ENCODE measurements at regions not wholly inside any gene's neighbourhood (a gene's known extent, or its start where the extent isn't known, plus 50 kb on each side); places are given as distances from the start of the nearest gene placed in this dataset.

DNA sequence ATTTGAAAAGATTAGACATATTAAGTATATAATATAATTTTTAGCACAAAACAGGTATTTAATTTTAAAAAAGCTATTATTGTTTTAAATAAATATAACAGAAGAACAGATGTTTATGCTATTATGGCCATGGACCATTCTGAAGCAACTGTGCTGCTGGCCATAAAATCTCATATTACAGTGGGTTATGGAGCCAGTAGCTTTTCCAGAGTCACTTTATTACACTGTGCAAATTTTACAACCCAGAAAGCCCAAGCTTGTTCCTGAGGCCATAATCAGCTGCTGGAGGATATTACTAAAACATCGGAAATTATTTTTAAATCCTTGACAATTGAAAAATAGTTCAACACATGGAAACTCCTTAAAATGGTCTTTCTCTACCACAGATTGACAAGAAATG is 557.3 kb upstream of the KCNMB2 start:
- no peak for DNase-seq

DNA sequence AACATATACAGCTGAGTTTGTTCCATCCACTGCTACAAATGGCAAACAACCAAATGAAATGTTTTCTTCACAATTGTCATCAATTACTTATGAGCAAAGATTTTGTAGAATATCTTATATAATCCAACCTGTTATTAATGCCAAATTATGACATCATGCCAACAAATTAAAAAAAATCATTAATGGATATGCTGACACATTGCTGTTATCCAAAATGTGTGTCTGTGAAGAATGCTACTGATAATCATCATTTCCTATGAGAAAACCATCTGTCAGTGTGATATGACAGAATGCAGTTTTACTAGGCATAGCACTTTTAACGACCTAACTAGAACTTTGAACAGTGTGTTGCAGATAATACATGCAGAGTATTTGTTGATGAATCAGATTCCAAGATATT is 556.5 kb upstream of the KCNMB2 start:
- DNase-seq = no peak

DNA sequence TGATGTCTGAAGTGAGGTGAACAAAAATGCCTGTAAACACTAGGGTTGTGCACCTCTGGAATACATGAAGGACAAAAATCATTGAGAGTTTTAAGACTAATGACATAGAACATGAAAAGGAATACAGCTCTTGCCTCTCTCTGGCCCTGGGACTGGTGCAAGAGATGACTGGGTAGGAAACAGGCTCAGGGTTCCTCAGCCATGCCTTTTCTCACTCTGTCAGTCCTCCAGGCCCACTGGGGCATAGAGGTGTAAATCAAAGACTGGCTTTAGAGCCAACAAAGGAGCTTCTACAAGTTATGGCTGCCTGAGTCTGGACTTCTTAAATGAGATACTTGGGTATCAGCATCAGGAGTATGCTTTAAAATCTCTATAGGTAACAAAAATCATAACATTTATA is 554.7 kb upstream of the KCNMB2 start:
- DNase-seq = no peak

DNA sequence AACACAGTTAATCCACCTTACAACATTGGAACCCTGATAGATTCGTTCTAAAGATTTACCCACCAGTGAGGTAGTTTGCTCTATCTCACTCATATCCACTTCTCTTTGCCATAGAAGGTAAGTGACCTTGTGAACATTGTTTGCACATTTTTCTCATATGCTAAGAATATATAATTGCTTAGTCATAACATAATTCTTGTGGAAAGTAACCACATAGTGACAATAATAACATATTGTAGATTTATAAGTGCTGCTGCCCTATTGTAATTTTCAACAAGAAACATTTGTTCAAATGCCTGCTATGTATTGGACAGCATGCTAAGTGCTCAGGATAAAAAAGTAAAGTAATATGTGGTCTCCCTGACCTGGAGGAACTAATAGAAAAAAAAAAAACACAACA is 554.2 kb upstream of the KCNMB2 start:
- DNase-seq = no peak

DNA sequence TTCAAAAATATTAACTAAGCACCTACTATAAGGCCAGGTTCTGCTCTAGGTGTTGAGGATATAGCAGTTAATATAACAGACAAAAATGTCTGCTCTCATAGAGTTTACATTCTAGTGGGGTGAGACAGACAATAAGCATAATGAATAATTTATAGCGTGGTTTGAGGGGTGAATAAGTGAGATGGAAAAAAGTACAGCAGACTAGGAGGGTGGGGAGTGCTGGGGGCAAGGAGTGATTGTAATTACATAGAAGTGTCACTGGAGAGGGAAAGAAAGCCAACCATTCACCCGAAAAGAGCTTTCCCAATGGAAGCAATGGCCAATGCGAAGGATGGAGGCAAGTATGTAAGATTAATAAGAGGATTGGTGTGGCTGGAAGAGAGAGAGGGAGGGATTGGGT is 552.9 kb upstream of the KCNMB2 start:
- no peak for DNase-seq

DNA sequence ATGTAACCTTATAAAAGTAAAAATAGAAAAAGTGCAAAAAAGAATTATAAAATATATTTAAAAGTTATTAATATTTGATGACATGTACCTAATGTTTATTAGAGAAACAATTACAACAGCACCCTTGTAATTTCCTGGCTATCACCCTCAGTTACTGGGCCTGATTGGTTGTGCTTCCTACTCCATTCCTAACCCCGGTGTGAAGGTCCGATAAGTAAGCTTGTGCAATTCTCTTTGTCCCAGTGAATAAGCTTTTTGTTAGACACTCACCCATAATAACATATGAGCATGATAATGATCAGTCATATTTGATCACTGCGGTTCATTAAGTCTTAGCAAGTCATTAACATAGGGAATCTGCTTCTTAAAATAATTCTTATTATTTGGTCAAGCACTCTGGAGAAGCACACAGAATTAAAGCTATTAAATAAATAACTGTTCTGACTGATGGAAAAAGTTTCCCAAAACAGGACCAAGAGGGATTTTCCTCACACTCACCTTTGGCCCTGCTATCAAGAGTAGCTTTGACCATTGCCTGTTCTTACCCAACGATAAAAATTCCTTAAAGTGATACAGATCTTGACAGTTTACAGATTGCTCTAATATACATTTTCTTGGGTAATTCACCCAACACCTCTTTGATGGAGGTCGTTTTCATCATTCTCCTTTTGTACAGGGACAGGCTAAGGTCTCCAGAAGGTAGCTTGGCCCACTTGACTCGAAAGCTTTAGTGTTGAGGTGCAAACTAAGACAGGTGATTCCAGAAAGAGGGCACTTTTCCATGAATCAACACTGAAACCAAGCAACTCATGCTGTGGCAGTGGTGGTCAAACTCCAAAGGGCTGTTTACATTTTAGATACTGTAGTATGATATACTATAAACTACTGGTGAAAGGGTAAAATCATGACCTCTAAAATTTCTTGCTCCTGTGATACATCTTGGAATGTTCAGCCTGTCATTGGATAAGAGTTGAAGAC is 543.0 kb upstream of the KCNMB2 start:
- DNase-seq = no peak

DNA sequence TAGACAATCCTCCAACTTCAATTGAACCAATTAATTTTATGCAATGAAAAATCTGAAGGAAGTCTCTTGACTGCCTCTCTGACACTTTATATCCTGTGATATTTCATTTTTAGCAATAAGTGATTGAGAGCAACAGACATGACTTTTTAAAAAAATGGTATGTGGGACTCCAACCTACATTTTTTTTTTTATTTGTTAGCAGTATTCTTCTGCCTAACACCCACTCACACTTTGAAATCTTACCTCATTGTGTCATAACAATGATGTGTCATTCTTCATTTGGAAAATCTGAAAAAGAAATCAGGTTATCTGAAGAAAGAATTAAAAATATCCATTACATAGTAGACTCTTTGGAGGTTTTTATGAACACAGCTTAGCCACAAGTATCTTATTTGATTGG is 541.3 kb upstream of the KCNMB2 start:
- no peak for DNase-seq

DNA sequence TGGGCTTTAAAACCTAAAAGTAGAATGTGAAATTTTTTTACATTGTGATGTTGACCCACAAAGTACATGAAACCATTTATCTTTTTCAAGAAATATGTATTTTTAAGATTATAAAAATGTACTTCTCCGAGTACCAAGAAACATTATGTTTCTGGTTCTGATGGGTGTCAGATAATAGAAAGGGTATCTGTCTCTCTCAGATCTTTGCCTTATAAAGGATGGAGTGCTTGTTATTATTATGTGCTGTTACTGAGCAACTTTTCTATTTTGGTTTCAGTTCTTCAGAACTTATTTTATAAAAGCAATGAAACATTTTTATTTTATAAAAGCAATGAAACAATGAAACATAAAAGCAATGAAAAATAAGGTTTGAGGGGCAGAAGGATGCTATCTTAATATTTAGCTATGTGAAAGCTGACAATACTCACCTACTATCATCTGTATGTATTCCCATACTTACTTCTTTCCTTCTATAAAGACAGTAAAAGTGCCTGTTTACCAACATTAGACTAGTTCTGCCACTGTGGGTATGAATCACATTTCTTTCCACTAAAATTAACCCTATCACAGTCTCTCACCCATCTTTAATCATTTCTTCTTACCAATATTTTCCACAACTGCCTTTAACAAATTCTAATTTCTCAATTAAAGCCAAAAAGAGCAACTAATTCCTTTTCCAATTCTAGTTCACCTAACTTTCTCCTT is 540.7 kb upstream of the KCNMB2 start:
- DNase-seq = no peak

DNA sequence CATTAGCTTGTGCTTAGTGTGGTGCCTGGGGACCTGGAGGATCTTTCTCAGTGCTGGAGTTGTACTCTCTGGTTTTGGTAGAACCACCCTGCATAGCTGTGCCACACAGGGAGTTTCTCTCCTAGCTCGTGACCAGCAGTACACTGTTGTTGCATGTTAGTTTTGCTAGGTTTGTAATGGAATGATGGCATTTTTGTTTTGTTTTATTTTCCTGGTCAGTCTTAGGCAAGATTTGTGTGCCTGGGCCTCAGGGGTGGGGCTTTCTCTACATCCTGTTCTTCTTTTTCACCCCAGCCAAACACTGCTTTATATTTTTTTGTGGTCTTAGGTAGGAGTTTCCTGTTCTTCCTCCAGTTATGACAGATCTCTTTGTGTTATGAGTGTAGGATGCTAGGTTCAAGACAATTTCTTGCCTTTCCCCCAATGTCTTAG is 534.5 kb upstream of the KCNMB2 start:
- no peak for DNase-seq

DNA sequence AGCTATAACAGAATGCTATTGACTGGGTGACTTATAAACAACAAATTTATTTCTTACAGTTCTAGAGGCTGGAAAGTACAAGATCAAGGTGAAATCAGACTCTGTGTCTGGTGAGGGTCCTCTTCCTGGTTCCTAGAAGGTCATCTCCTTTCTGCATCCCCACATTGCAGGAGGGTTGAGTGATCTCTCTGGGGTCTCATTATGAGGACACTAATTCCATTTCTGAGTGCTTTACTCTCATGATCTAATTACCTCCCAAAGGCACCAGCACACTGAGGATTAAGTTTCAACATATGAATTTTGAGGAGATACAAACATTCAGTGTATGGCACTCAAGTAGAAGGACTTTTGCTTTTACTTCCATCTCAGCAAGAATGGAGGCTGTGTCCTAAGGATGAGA is 534.1 kb upstream of the KCNMB2 start:
- no peak for DNase-seq

DNA sequence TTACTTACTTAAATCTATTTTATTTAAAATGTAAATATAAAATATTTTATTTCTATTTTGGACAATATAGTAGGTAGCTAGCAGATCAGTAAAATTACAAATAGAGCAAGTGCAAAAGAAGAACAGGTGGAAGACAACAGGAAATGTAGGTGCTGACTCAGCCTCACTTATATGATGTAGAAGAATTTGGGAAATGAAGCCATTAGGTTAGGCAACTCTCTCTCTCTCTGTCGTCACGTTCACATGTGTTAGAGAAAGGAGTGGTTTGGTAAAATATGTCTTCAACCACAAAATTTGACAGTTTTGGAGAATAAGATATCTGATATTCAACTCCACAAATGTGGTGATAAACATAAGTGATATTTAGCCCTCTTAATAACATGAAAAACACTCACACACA is 532.5 kb upstream of the KCNMB2 start:
- no peak for DNase-seq

DNA sequence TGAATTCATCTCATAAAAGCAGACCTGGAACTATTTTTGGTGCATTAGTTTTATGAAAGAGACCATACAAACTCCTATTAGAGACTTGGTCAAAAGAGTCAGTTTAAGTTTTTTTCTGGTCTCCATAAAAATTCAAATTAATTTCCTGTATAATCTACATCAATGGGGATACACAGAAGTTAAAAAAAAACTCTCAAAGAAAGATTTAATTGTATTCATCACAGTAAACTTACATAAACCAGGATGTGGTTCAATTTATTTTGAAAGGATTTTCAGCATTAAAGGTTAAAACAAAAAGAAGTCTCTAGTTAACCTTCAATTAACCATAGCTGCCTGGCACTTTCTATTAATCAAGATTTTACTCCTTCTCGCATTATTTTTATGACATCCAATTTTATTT is 530.3 kb upstream of the KCNMB2 start:
- DNase-seq = no peak

DNA sequence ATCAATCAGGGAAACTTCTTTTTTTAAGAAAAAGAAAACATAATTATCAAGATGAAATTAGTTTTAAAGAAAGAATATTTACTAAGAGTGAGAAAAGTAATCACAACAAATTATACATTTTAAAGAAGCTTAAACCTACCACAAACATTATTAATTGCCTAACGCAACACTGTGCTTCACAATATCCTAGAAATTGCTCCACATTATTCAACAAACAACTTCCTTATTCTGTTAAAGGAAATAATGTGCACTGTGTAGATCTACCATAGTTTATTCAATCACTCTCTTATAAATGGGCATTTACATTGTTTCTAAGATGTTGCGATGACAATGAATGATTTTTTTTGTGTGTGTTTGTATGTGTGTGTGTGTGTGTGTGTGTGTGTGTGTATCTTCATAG is 525.9 kb upstream of the KCNMB2 start:
- no peak for DNase-seq

DNA sequence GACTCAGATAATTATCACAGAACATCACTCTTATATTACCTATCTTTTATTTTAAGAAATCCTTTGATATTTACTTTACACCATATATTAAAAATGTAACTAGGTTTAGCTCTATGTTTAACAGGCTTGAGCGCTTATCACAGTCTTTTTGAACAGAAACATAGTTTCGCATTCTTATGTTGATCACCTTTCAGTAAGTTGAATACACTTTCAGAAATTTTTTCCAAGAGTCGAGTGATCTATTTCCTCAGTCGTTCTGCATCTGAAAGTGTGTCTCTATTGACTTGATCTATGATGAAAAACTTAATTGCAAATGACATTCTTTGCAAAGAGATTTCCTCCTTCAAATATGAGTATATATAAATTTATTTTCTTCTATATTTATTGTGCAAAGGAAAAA is 516.6 kb upstream of the KCNMB2 start:
- no peak for DNase-seq

DNA sequence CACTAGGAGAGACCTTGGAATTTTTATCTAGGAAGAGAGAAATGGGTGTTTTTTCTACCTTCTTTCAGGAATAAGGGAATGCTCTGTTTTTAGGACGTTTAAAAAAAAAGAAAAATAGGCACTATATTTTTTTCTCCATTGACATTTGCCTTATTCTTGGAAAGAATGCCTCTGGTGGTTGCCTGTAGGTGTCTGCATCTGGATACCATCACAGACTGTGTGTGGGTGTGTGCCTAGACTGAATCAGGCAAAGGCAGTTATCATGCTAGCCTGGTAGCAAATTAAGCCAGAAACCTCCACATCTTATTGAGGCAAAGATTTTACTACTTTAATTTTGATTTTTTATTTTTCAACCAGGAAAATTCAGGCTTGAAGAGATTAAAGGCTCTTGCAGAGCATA is 513.6 kb upstream of the KCNMB2 start:
- DNase-seq = peak; percentile 52

DNA sequence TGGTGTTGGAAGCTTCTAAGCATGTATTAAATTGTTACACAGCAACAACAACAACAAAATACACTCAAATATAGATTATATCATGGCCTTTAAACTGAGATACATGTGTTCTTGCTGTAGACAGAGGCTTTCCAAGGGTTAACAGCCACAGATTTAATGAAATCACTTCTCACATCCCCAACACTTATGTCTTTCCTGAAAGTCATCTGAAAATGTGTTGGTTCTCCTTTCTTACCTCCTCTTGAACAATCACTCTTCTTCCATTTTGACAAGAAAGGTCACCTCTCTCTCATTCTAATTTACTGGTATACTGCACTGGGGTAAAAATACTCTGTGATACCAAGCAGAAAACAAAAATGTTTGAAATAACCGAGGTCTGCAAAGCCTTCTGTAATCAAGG is 507.3 kb upstream of the KCNMB2 start:
- no peak for DNase-seq

DNA sequence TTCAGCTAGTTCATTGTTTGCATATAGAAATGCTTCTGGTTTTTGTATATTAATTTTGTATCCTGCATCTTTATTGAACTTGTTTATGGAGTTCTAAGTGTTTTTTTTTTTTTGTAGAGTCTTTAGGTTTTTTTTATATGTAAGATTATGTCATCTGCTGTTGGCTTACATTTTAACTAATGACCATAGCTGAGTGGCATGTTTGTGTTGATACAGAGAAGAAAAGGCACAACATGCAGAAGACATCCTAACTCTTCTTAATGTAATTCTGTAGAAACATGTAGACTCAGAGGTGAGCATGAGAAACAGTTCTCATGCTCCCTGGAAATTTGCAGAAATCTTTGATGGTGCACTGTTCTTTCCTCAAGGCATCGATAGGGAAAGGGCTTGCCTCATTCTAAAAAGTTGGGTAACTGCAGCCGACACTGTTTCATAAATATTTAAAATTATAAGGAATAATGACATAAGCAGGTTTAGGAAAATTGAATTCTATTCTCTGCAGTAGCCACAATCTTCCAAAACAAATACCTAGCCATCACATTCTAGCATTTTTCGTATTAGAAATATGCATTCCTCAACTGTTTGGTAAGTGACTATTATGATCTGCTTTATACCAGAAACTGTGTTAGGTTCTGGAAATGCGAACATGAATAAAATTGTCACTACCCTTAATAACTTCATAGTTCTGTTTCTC is 499.6 kb upstream of the KCNMB2 start:
- no peak for DNase-seq

DNA sequence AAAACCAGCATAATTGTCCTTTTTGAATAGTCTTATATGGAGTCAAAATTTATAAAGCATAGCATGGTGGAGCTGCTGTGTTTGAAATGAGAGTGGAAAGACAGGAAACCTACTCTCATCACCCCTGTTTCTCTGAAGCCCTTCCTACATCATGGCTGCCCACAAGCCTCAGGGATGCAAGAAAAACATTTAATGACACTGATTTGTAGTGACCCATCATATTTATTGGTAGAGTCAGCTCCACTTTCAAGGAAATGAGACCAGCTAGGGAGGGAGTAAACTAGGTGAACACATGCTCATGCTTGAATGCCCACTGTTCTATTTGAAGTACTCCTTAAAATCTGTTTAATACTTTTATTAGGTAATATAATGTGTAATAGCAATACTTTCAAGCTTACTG is 494.3 kb upstream of the KCNMB2 start:
- no peak for DNase-seq

DNA sequence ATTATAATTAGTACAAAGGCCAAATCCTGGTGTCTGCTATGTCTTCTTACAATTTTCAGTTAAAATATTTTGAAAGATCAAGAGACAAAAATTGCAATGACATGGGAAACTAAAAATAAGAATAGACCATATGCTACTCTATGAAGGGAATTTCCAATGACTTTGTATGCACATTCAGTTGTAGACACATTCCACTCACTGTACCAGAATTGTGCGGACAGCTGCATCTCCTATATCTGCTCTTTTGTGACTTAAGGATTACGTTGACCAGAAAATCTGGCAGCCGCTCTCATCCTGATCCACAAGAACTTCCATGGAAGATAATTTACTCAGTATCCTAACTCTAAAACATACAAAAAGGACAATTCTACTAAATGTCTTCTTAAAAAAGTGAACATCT is 493.9 kb upstream of the KCNMB2 start:
- DNase-seq = no peak

DNA sequence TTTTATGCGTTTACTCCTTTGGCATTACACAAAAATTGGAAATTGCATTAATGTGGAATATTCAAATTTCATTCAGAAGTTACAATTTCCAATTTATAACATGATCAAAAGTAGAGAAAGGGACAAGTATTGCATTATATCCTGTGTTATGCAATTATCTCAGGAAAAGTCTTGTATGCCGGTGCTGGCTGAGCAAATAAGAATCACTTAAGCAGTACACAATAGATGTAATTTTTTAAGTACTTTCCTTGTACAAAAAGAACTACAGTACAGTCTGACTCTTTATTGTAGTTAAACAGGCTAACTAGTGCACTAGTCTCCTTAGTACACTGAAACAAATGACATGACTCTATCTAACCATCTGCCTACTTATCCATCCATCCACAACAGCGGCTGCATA is 493.2 kb upstream of the KCNMB2 start:
- no peak for DNase-seq

DNA sequence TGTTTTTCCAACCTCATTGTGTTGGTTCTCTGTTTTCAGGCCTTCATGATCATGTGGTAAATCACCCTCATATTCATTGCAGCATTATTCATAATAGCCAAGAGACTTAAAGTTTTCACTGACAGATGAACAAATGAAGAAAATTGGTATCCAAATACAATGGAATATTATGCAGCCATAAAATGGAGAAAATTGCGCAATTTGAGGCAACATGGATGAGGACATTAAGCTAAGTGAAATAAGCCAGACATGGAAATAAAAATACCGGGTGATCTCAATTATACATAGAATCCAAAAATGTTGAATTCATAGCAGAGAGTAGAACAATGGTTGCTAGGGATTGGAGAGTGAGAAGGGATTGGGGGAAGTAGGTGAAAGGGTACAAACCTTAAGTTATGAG is 491.9 kb upstream of the KCNMB2 start:
- DNase-seq = no peak

DNA sequence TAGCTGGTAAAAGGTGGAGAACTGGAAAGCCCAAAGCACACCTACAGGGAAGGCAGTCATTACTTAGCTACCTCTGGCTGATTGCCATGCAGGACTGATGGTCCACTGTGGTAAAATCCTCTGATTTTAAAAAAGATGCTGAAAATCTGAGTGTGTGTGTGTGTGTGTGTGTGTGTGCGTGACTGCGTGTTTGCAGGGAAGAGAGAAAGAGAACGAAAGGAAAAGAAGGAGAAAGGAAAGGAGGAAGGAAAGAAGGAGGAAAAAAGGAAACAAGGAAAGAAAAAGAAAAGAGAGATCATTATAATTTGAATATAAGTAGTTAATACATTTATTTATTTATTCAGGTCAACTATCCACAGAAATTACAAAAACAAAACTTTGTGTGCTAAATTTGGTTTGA is 488.7 kb upstream of the KCNMB2 start:
- no peak for DNase-seq

DNA sequence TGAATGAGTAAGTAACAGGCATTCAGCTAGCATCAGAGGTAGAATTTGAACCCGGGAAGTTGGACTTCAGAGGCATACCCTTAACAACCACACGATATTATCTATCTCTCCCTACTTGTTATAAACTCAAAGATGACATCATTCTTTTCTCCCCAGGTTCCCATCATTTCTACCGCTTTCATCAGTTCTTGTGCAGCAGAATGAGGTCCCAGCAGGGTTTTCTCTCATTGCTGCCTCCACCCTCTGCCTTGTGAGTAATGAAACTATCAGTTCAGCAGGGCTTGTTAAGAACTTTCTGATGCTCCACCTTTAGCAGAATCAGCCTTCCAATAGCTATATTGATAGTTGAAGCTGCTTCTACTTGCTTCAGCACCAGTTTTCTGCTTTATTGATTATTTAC is 487.5 kb upstream of the KCNMB2 start:
- no peak for DNase-seq

DNA sequence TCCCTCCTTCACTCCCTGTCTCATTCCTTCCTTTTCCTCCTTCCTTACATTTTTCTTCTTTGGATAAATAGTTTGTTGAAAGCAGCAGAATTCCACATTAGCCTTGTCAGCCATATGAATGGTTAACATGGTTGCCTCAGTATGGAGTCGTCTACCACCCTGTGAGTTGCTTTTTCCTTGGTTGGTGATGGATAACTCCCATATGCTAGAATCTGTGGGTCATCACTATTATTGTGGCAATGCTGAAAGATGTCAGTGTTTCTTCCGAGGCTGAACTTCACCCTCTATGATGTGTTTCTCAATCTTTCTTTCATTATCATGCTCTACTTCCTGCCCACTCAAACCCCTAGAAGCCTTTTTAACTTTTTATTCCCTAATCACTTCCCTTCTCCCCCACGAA is 481.8 kb upstream of the KCNMB2 start:
- DNase-seq = no peak

All from islet precursor cell (in vitro differentiated cells).